ENCODE measurements at regions not wholly inside any gene's neighbourhood (a gene's known extent, or its start where the extent isn't known, plus 50 kb on each side); places are given as distances from the start of the nearest gene placed in this dataset.

- TF ChIP-seq CTCF (IDR thresholded peaks at IDR 0.05) = no peak
- Histone ChIP-seq H3K4me1 (no peaks in the 10 kb centered on the region), H3K27me3 (ENCODE audit: low read depth) (no peaks in the 10 kb centered on the region), H3K36me3 (no peaks in the 10 kb centered on the region), H3K4me3 (no peak overlapping the region), H3K27ac (no peak overlapping the region), H3K9me3 (no peaks in the 10 kb centered on the region)
- DNase-seq = no peak
- intact Hi-C loops (cut with DNase I) = no loop called here
- ATAC-seq = no peak
Observed at GRCh38 chr5:124439609-124440008, 306.8 kb downstream of the ZNF608 start.

- no peaks in the 10 kb centered on the region for H3K27me3 ChIP-seq (ENCODE audit: low read depth)
- intact Hi-C loops (cut with DNase I) = no loop called here
- no peaks in the 10 kb centered on the region for H3K4me1 ChIP-seq
- no peak for ATAC-seq
- DNase-seq = no peak
- no peak overlapping the region for H3K27ac ChIP-seq
- no peaks in the 10 kb centered on the region for H3K9me3 ChIP-seq
- no peaks in the 10 kb centered on the region for H3K36me3 ChIP-seq
- H3K4me3 ChIP-seq = no peak overlapping the region
- TF ChIP-seq CTCF (IDR thresholded peaks at IDR 0.05) = no peak
Observed at GRCh38 chr5:124438903-124439281, 307.5 kb downstream of the ZNF608 start.

GRCh38 chr5:124438026-124438902 is 308.2 kb downstream of the ZNF608 start:
- no peak for TF ChIP-seq CTCF (IDR thresholded peaks at IDR 0.05)
- H3K4me1 ChIP-seq = no peaks in the 10 kb centered on the region
- ATAC-seq (no peak), DNase-seq (no peak)
- no peaks in the 10 kb centered on the region for H3K36me3 ChIP-seq
- H3K9me3 ChIP-seq = no peaks in the 10 kb centered on the region
- H3K27ac ChIP-seq = no peak overlapping the region
- no peak overlapping the region for H3K4me3 ChIP-seq
- no peaks in the 10 kb centered on the region for H3K27me3 ChIP-seq (ENCODE audit: low read depth)
- intact Hi-C loops (cut with DNase I) = no loop called here

- DNase-seq (no peak), ATAC-seq (no peak)
- Histone ChIP-seq H3K27me3 (ENCODE audit: low read depth) (no peaks in the 10 kb centered on the region), H3K9me3 (no peaks in the 10 kb centered on the region), H3K4me3 (no peak overlapping the region), H3K4me1 (no peaks in the 10 kb centered on the region), H3K36me3 (no peaks in the 10 kb centered on the region), H3K27ac (no peak overlapping the region)
- no peak for TF ChIP-seq CTCF (IDR thresholded peaks at IDR 0.05)
- intact Hi-C loops (cut with DNase I) = no loop called here
Observed at GRCh38 chr5:124436294-124436693, 310.1 kb downstream of the ZNF608 start.

GRCh38 chr5:124433170-124433569 is 313.3 kb downstream of the ZNF608 start:
- H3K9me3 ChIP-seq = no peaks in the 10 kb centered on the region

More at GRCh38 chr5:124433170-124433569, 313.3 kb downstream of the ZNF608 start:
- H3K27ac ChIP-seq = no peak overlapping the region
- ATAC-seq = no peak
- no peak overlapping the region for H3K4me3 ChIP-seq
- no peak for TF ChIP-seq CTCF (IDR thresholded peaks at IDR 0.05)
- no peaks in the 10 kb centered on the region for H3K4me1 ChIP-seq
- H3K27me3 ChIP-seq (ENCODE audit: low read depth) = no peaks in the 10 kb centered on the region
- DNase-seq = no peak
- H3K36me3 ChIP-seq = no peaks in the 10 kb centered on the region
- intact Hi-C loops (cut with DNase I) = no loop called here
